Parathyroid adenoma (tissue), 2 donors: ENCODE measurements at regions not wholly inside any gene's neighbourhood (a gene's known extent, or its start where the extent isn't known, plus 50 kb on each side); places are given as distances from the start of the nearest gene placed in this dataset.

Source experiments
- H2AFZ ChIP-seq: fragments of 300-600 bp; sonication (generic); one replicate; pipeline ENCODE4 v1.7.0; 2017; ENCODE audit warnings: antibody characterized with exemption, mild to moderate bottlenecking
- H3K27ac ChIP-seq: fragments of 300-600 bp; sonication (generic); one replicate; pipeline ENCODE4 v1.7.0; 2017
- H3K27me3 ChIP-seq: fragments of 300-600 bp; sonication (generic); one replicate; pipeline ENCODE4 v1.7.0; 2017; ENCODE audit warnings: low read length; ENCODE audit not compliant: control insufficient read depth, insufficient read depth
- H3K36me3 ChIP-seq: fragments of 300-600 bp; sonication (generic); one replicate; pipeline ENCODE4 v1.7.0; 2017; ENCODE audit warnings: low read length; ENCODE audit not compliant: control insufficient read depth, insufficient read depth
- H3K4me1 ChIP-seq: fragments of 300-600 bp; sonication (generic); one replicate; pipeline ENCODE4 v1.7.0; 2017; ENCODE audit warnings: control low read depth
- H3K4me2 ChIP-seq: fragments of 300-600 bp; sonication (generic); one replicate; pipeline ENCODE4 v1.7.0; 2017; ENCODE audit warnings: low read length
- H3K4me3 ChIP-seq: fragments of 300-600 bp; sonication (generic); one replicate; pipeline ENCODE4 v1.7.0; 2017; ENCODE audit warnings: low read depth, low read length
- H3K79me2 ChIP-seq: fragments of 300-600 bp; sonication (generic); one replicate; pipeline ENCODE4 v1.7.0; 2017; ENCODE audit warnings: control low read depth
- H3K9ac ChIP-seq: fragments of 300-600 bp; sonication (generic); one replicate; pipeline ENCODE4 v1.7.0; 2017; ENCODE audit warnings: mild to moderate bottlenecking
- H3K9me3 ChIP-seq: fragments of 300-600 bp; sonication (generic); one replicate; pipeline ENCODE4 v1.7.0; 2017; ENCODE audit warnings: low read length; ENCODE audit not compliant: control insufficient read depth
- CTCF ChIP-seq: fragments of 300-600 bp; sonication (generic); IDR thresholded peaks from one replicate; pipeline ENCODE4 v1.7.0; 2017; ENCODE audit warnings: antibody characterized with exemption, mild to moderate bottlenecking
- donor health status: primary hyperparathyroidism.

GRCh38 chrX:120742946-120743665 is 113.3 kb upstream of the C1GALT1C1 start:
- Histone ChIP-seq H2AFZ (no peak overlapping the region), H3K27ac (no peak overlapping the region), H3K4me2 (no peak overlapping the region), H3K9ac (no peak overlapping the region), H3K36me3 (no peaks in the 10 kb centered on the region), H3K79me2 (no peaks in the 10 kb centered on the region), H3K9me3 (no peaks in the 10 kb centered on the region), H3K4me3 (no peak overlapping the region), H3K27me3 (no peaks in the 10 kb centered on the region), H3K4me1 (no peaks in the 10 kb centered on the region)
- TF ChIP-seq CTCF: no peak

GRCh38 chrX:120741452-120741851 is 111.6 kb upstream of the C1GALT1C1 start:
- TF ChIP-seq CTCF: no peak
- no peaks in the 10 kb centered on the region for H3K79me2 ChIP-seq
- H3K27me3 ChIP-seq: no peaks in the 10 kb centered on the region
- H3K9ac ChIP-seq: no peak overlapping the region
- H3K4me2 ChIP-seq: no peak overlapping the region
- H3K36me3 ChIP-seq: no peaks in the 10 kb centered on the region
- H3K4me3 ChIP-seq: no peak overlapping the region
- H3K27ac ChIP-seq: no peak overlapping the region
- no peaks in the 10 kb centered on the region for H3K4me1 ChIP-seq
- no peak overlapping the region for H2AFZ ChIP-seq
- H3K9me3 ChIP-seq: no peaks in the 10 kb centered on the region

GRCh38 chrX:120740072-120740471 is 110.2 kb upstream of the C1GALT1C1 start:
- no peaks in the 10 kb centered on the region for H3K36me3 ChIP-seq
- H3K27me3 ChIP-seq: no peaks in the 10 kb centered on the region
- no peaks in the 10 kb centered on the region for H3K4me1 ChIP-seq
- H2AFZ ChIP-seq: no peak overlapping the region
- TF ChIP-seq CTCF: no peak
- no peak overlapping the region for H3K4me3 ChIP-seq
- no peak overlapping the region for H3K4me2 ChIP-seq
- H3K9ac ChIP-seq: no peak overlapping the region
- no peak overlapping the region for H3K27ac ChIP-seq
- H3K79me2 ChIP-seq: no peaks in the 10 kb centered on the region
- H3K9me3 ChIP-seq: no peaks in the 10 kb centered on the region

GRCh38 chrX:120739300-120739699 is 109.4 kb upstream of the C1GALT1C1 start:
- no peaks in the 10 kb centered on the region for H3K9me3 ChIP-seq
- no peak for TF ChIP-seq CTCF
- H3K4me2 ChIP-seq: no peak overlapping the region
- H3K4me3 ChIP-seq: no peak overlapping the region
- no peak overlapping the region for H2AFZ ChIP-seq
- no peaks in the 10 kb centered on the region for H3K36me3 ChIP-seq
- H3K27ac ChIP-seq: no peak overlapping the region
- H3K79me2 ChIP-seq: no peaks in the 10 kb centered on the region
- no peak overlapping the region for H3K9ac ChIP-seq
- no peaks in the 10 kb centered on the region for H3K4me1 ChIP-seq
- H3K27me3 ChIP-seq: no peaks in the 10 kb centered on the region

GRCh38 chrX:120736989-120737388 is 107.1 kb upstream of the C1GALT1C1 start:
- Histone ChIP-seq H3K27me3 (no peaks in the 10 kb centered on the region), H3K27ac (no peak overlapping the region), H3K79me2 (no peaks in the 10 kb centered on the region), H3K9me3 (no peaks in the 10 kb centered on the region), H3K4me2 (no peak overlapping the region), H3K9ac (no peak overlapping the region), H2AFZ (no peak overlapping the region), H3K4me3 (no peak overlapping the region), H3K36me3 (no peaks in the 10 kb centered on the region), H3K4me1 (no peaks in the 10 kb centered on the region)
- no peak for TF ChIP-seq CTCF
